ENCODE measurements at regions not wholly inside any gene's neighbourhood (a gene's known extent, or its start where the extent isn't known, plus 50 kb on each side); places are given as distances from the start of the nearest gene placed in this dataset.

DNA sequence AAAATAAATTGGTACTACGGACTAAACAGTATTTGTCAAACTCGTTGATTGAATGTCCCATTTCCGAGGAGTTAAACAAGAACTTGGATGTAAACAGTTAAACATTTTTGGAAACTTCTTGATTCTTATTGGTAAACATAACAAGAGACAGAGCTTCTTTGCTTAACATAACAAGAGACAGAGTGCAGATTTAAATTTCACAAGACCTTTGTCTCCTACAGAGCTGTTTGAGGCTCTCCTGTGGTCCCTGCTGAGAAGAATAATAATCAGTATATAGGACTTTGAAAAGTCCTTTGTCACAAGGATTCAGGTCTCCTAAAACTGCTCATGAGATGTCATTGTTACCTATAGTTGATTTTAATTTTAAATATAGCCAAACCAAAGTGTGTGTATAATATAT lies 170.6 kb upstream of the C21orf91 start:
- H3K27ac ChIP-seq: no peak overlapping the region
- TF ChIP-seq, protein P1, sequence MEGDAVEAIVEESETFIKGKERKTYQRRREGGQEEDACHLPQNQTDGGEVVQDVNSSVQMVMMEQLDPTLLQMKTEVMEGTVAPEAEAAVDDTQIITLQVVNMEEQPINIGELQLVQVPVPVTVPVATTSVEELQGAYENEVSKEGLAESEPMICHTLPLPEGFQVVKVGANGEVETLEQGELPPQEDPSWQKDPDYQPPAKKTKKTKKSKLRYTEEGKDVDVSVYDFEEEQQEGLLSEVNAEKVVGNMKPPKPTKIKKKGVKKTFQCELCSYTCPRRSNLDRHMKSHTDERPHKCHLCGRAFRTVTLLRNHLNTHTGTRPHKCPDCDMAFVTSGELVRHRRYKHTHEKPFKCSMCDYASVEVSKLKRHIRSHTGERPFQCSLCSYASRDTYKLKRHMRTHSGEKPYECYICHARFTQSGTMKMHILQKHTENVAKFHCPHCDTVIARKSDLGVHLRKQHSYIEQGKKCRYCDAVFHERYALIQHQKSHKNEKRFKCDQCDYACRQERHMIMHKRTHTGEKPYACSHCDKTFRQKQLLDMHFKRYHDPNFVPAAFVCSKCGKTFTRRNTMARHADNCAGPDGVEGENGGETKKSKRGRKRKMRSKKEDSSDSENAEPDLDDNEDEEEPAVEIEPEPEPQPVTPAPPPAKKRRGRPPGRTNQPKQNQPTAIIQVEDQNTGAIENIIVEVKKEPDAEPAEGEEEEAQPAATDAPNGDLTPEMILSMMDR (IDR thresholded peaks at IDR 0.05): no peak
- no peak for TF ChIP-seq ZFX (IDR thresholded peaks at IDR 0.05; ENCODE audit: borderline replicate concordance)

DNA sequence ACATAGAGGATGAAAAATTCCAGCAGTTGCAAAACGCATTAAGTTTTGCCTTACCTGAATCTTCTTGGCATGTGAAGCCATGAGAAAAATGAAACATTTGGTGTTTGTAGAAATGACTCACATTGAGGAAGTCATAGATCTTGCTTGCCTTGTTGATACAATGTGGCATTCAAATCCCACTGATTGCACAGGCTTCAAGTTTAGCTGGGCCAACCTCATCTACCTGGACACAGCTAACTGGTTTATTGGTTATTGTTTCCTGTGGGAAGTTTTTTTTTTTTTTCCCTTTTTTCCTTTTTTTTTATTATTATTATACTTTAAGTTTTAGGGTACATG lies 168.9 kb upstream of the C21orf91 start:
- no peak overlapping the region for H3K27ac ChIP-seq
- TF ChIP-seq, protein P1 (IDR thresholded peaks at IDR 0.05): no peak
- no peak for TF ChIP-seq ZFX (IDR thresholded peaks at IDR 0.05; ENCODE audit: borderline replicate concordance)

DNA sequence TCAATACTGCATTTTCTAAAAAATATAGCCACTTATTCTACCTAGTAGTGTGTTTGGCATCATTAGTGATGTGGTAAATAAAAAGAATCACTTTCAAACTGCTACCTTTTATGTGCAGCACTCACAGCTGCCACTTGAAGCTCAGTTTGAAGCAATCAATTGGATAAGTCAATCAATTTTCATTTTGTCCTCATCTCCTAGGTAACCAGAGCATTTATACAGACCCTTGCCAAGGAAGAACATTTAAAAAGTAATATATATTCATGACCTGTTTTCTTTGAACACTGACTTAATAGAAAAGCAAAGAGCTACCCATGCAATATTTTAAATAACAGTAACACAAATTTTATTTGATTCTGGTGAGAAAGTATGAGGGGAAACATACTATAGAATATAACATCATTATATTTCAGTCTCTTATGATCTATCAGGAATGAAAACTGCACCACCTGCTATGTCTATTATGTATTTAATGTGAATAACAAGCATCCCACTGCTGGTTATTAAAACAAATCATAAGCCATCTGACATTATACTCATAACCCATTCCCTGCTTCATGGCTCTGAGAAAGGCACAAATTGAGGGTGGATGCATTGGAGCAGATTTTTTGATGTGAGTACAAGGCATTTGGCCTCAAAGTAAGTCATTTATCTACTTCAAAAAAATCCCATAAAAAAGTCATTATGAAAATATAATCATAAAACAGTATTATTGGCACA lies 168.4 kb upstream of the C21orf91 start:
- TF ChIP-seq, protein P1 (IDR thresholded peaks at IDR 0.05): no peak
- TF ChIP-seq ZFX (IDR thresholded peaks at IDR 0.05; ENCODE audit: borderline replicate concordance): no peak
- H3K27ac ChIP-seq: no peak overlapping the region

GRCh38 chr21:17981060-17981740 lies 162.0 kb upstream of the C21orf91 start:
- H3K27ac ChIP-seq: no peak overlapping the region

GRCh38 chr21:17979763-17980162 lies 160.6 kb upstream of the C21orf91 start:
- TF ChIP-seq ZFX (IDR thresholded peaks at IDR 0.05; ENCODE audit: borderline replicate concordance): no peak
- TF ChIP-seq, protein P1 (IDR thresholded peaks at IDR 0.05): no peak
- H3K27ac ChIP-seq: no peak overlapping the region

More at GRCh38 chr21:17981060-17981740, 162.0 kb upstream of the C21orf91 start:
- no peak for TF ChIP-seq ZFX (IDR thresholded peaks at IDR 0.05; ENCODE audit: borderline replicate concordance)
- TF ChIP-seq, protein P1 (IDR thresholded peaks at IDR 0.05): no peak

DNA sequence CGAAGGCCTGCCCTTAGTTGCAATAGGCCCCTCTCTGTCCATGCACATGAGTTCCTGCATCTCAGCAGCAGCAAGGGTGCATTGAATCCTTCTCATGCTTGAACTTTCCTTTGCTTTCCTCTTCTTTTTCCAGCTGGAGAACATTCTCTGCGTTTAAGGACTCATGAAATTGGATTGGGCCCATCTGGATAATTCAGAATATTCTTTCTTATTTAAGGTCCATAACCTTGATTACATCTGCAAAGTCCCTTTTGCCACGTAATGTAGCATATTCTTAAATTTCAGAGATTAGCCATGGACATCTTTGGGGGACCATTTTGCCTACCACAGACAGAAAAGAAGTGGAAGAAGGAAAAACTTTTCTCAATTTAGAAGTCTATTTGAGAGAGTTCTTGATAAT lies 159.7 kb upstream of the C21orf91 start:
- H3K27ac ChIP-seq: no peak overlapping the region
- no peak for TF ChIP-seq ZFX (IDR thresholded peaks at IDR 0.05; ENCODE audit: borderline replicate concordance)
- TF ChIP-seq, protein P1 (IDR thresholded peaks at IDR 0.05): no peak

DNA sequence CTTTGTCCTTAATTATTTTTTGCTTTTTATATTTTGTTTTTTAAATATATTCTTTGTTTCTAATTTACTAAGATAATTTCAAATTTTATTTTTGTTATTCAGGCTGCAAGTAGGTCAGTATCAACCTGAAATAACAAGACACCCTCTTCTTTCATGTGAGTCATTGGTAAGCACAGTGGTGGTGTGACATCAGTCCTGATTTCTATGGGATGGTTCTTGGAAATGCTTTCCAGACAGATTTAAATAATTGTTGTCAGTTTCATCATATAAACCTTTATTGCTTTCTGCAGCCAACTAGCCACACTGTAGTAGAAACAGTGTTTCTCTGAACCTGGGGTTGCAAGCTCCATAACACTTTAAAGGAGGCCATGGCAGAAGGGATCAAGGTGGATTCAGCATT lies 157.5 kb upstream of the C21orf91 start:
- TF ChIP-seq, protein P1 (IDR thresholded peaks at IDR 0.05): no peak
- TF ChIP-seq ZFX (IDR thresholded peaks at IDR 0.05; ENCODE audit: borderline replicate concordance): no peak
- H3K27ac ChIP-seq: no peak overlapping the region
